ENCODE measurements at regions not wholly inside any gene's neighbourhood (a gene's known extent, or its start where the extent isn't known, plus 50 kb on each side); places are given as distances from the start of the nearest gene placed in this dataset.

DNA sequence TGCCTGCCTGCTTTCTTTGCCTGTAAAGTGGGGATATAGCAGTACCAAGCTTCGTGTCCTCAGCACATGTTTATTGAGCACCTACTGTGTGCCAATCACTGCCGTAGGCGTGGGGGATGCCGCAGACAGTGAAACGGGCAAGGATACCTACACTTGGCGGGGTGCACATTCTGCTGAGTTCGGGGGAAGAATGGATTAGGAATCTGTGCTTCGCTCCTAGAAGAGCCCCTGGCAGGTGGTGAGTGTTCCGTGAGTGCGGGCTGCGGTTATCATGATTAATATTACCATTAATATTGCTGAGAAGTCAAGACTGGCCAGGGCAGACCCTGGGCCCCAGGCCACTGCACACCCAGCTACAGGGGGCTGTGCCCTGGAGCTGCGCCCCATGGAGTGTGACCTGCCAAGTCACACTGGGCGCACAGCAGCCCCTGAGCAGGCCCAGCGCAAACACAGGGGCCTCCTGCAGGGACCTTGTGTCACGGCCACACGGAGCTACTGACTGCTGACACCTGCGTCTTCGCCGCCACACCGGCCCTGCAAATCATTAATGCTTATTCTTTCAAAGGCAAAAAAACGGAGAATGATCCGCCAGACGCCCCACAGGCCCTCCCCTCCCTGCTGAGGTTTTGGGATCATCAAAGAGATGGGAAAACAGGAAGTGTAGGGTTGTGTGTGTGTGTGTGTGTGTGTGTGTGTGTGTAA, 213.4 kb upstream of the GSE1 start:
- Histone ChIP-seq H2AK5ac (ENCODE audit: insufficient read length, low read length) (no peak overlapping the region), H3K79me2 (ENCODE audit: insufficient read depth, low read length) (no peaks in the 10 kb centered on the region), H3T11ph (ENCODE audit: low read length) (no peak overlapping the region), H3K4me2 (ENCODE audit: insufficient read depth, insufficient read length, low read length) (no peak overlapping the region), H4K5ac (ENCODE audit: insufficient read length, low read depth, low read length) (no peak overlapping the region), H3K27ac (ENCODE audit: insufficient read length, low read depth, low read length) (no peak overlapping the region), H4K8ac (replicated peaks; ENCODE audit: insufficient read length, low read depth, low read length) (no peak overlapping the region), H3K18ac (ENCODE audit: insufficient read length, low read depth, low read length) (no peak overlapping the region), H2BK120ac (ENCODE audit: low read depth, low read length, poor library complexity, severe bottlenecking) (no peak overlapping the region), H3K9me3 (ENCODE audit: control insufficient read depth, low read depth, low read length) (no peaks in the 10 kb centered on the region), H4K20me1 (ENCODE audit: control insufficient read depth, insufficient read depth, insufficient read length) (no peaks in the 10 kb centered on the region), H2BK15ac (ENCODE audit: low read depth, low read length) (no peak overlapping the region), H3K23me2 (ENCODE audit: insufficient read length, low read depth, low read length, poor library complexity, severe bottlenecking) (no peaks in the 10 kb centered on the region), H4K91ac (ENCODE audit: insufficient read length, low read depth, low read length) (no peak overlapping the region), H2BK12ac (ENCODE audit: insufficient read length, low read depth, low read length) (no peak overlapping the region), H3K9ac (ENCODE audit: extremely low read depth, insufficient read length, low read length) (no peak overlapping the region), H3K56ac (ENCODE audit: insufficient read length, low read depth, low read length) (no peak overlapping the region), H3K14ac (ENCODE audit: insufficient read depth, low read length) (no peak overlapping the region), H3K23ac (ENCODE audit: insufficient read length, low read depth, low read length) (no peak overlapping the region), H3K4ac (ENCODE audit: low read depth, low read length) (no peak overlapping the region), H3K79me1 (ENCODE audit: insufficient read depth, low read depth, low read length, poor library complexity, severe bottlenecking) (no peaks in the 10 kb centered on the region), H2BK5ac (ENCODE audit: insufficient read length, low read length) (no peak overlapping the region), H2AFZ (ENCODE audit: low read length) (no peak overlapping the region), H2BK20ac (ENCODE audit: low read depth, low read length, poor library complexity, severe bottlenecking) (no peak overlapping the region), H3K4me1 (ENCODE audit: insufficient read depth, low read length) (peaks cover 12% of the 10 kb centered on the region; the same call in 1 of the 2 replicates), H3K27me3 (ENCODE audit: insufficient read depth, low read length) (no peaks in the 10 kb centered on the region)
- Mint-ChIP-seq H3K27ac (no peak overlapping the region), H3K27me3 (ENCODE audit: low read depth) (peaks cover 6% of the 10 kb centered on the region), H3K4me1 (peaks cover 40 to 42% of the 10 kb centered on the region in 2 experiments), H3K9me3 (no peaks in the 10 kb centered on the region), H3K4me3 (no peak overlapping the region), H3K36me3 (ENCODE audit: insufficient read depth in 1 of 3, low read depth in 3 of 3) (no peaks in the 10 kb centered on the region)
- TF ChIP-seq, protein P1, sequence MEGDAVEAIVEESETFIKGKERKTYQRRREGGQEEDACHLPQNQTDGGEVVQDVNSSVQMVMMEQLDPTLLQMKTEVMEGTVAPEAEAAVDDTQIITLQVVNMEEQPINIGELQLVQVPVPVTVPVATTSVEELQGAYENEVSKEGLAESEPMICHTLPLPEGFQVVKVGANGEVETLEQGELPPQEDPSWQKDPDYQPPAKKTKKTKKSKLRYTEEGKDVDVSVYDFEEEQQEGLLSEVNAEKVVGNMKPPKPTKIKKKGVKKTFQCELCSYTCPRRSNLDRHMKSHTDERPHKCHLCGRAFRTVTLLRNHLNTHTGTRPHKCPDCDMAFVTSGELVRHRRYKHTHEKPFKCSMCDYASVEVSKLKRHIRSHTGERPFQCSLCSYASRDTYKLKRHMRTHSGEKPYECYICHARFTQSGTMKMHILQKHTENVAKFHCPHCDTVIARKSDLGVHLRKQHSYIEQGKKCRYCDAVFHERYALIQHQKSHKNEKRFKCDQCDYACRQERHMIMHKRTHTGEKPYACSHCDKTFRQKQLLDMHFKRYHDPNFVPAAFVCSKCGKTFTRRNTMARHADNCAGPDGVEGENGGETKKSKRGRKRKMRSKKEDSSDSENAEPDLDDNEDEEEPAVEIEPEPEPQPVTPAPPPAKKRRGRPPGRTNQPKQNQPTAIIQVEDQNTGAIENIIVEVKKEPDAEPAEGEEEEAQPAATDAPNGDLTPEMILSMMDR (conservative IDR thresholded peaks at IDR 0.05), result no peak
- no peak for DNase-seq
- no CpG with 5 or more reads among the region's 23 CpGs for WGBS (ENCODE audit: extremely low coverage, insufficient read length, low lambda C conversion rate)

Measured in H9 (cell line).